H9 (cell line): ENCODE measurements at regions not wholly inside any gene's neighbourhood (a gene's known extent, or its start where the extent isn't known, plus 50 kb on each side); places are given as distances from the start of the nearest gene placed in this dataset.
A peak's percentile ranks its signal among the peaks of the same experiment; 100 is the strongest.
"Not testable (repeated sequence)": the region's sequence is repeated elsewhere in the genome, so short reads cannot be mapped to it uniquely, and the experiment has no call there.

Experiments used
- DNase-seq: peaks from one replicate; pipeline ENCODE4 v3.0.0-alpha.2; 2017
- H2AFZ ChIP-seq: one replicate; pipeline ENCODE4 v1.6.1; 2013; ENCODE audit warnings: mild to moderate bottlenecking, low read length, control low read depth, moderate library complexity
- H2AK5ac ChIP-seq: 2 replicates; pipeline ENCODE4 v1.6.1; 2013; ENCODE audit warnings: low read length, control low read depth, mixed read lengths; ENCODE audit not compliant: insufficient read length
- H2BK120ac ChIP-seq: one replicate; pipeline ENCODE4 v1.6.1; 2013; ENCODE audit warnings: low read depth, mild to moderate bottlenecking, low read length, control low read depth, inconsistent platforms; ENCODE audit not compliant: poor library complexity, severe bottlenecking
- H2BK12ac ChIP-seq: 2 replicates; pipeline ENCODE4 v1.6.1; 2013; ENCODE audit warnings: low read length, control low read depth, mixed read lengths, low read depth; ENCODE audit not compliant: insufficient read length
- H2BK15ac ChIP-seq: 2 replicates; pipeline ENCODE4 v1.6.1; 2013; ENCODE audit warnings: low read depth, low read length, control low read depth
- H2BK20ac ChIP-seq: one replicate; pipeline ENCODE4 v1.6.1; 2013; ENCODE audit warnings: low read depth, mild to moderate bottlenecking, low read length, control low read depth, inconsistent platforms; ENCODE audit not compliant: poor library complexity, severe bottlenecking
- H2BK5ac ChIP-seq: 2 replicates; pipeline ENCODE4 v1.6.1; 2013; ENCODE audit warnings: low read length, control low read depth, mixed read lengths; ENCODE audit not compliant: insufficient read length
- H3K14ac ChIP-seq: 2 replicates; pipeline ENCODE4 v1.6.1; 2013; ENCODE audit warnings: low read length, control low read depth; ENCODE audit not compliant: insufficient read depth
- H3K18ac ChIP-seq: 2 replicates; pipeline ENCODE4 v1.6.1; 2013; ENCODE audit warnings: low read depth, mild to moderate bottlenecking, mixed read lengths, low read length, control low read depth; ENCODE audit not compliant: insufficient read length
- H3K23ac ChIP-seq: 2 replicates; pipeline ENCODE4 v1.6.1; 2013; ENCODE audit warnings: low read length, control low read depth, mixed read lengths, low read depth; ENCODE audit not compliant: insufficient read length
- H3K23me2 ChIP-seq: 2 replicates; pipeline ENCODE4 v1.6.1; 2013; ENCODE audit warnings: low read depth, mild to moderate bottlenecking, mixed read lengths, low read length, control low read depth; ENCODE audit not compliant: insufficient read length, poor library complexity, severe bottlenecking
- H3K27ac ChIP-seq: 2 replicates; pipeline ENCODE4 v1.5.1; 2013; ENCODE audit warnings: low read length, control low read depth, mixed read lengths, low read depth; ENCODE audit not compliant: insufficient read length
- H3K27me3 ChIP-seq: 2 replicates; pipeline ENCODE4 v1.6.1; 2013; ENCODE audit warnings: low read length, control low read depth, inconsistent platforms; ENCODE audit not compliant: insufficient read depth
- H3K4ac ChIP-seq: 2 replicates; pipeline ENCODE4 v1.6.1; 2013; ENCODE audit warnings: low read depth, mild to moderate bottlenecking, control low read depth, inconsistent platforms, low read length, moderate library complexity
- H3K4me1 ChIP-seq: 2 replicates; pipeline ENCODE4 v1.6.1; 2013; ENCODE audit warnings: low read length, control low read depth, inconsistent platforms; ENCODE audit not compliant: insufficient read depth
- H3K4me2 ChIP-seq: 2 replicates; pipeline ENCODE4 v1.6.1; 2013; ENCODE audit warnings: low read length, control low read depth, mixed read lengths; ENCODE audit not compliant: insufficient read length, insufficient read depth
- H3K56ac ChIP-seq: 2 replicates; pipeline ENCODE4 v1.6.1; 2013; ENCODE audit warnings: low read depth, mild to moderate bottlenecking, mixed read lengths, low read length, control low read depth; ENCODE audit not compliant: insufficient read length
- H3K79me1 ChIP-seq: 2 replicates; pipeline ENCODE4 v1.6.1; 2013; ENCODE audit warnings: low read depth, mild to moderate bottlenecking, moderate library complexity, low read length, control low read depth, inconsistent platforms; ENCODE audit not compliant: insufficient read depth, poor library complexity, severe bottlenecking
- H3K79me2 ChIP-seq: 2 replicates; pipeline ENCODE4 v1.6.1; 2013; ENCODE audit warnings: low read length, control low read depth, inconsistent platforms; ENCODE audit not compliant: insufficient read depth
- H3K9ac ChIP-seq: 2 replicates; pipeline ENCODE4 v1.6.1; 2013; ENCODE audit warnings: low read length, control low read depth, mixed read lengths; ENCODE audit not compliant: insufficient read length; ENCODE audit errors: extremely low read depth
- H3K9me3 ChIP-seq: one replicate; pipeline ENCODE4 v1.6.1; 2013; ENCODE audit warnings: low read depth, low read length, inconsistent platforms; ENCODE audit not compliant: control insufficient read depth
- H3T11ph ChIP-seq: one replicate; pipeline ENCODE4 v1.6.1; 2013; ENCODE audit warnings: mild to moderate bottlenecking, low read length, control low read depth, inconsistent platforms
- H4K20me1 ChIP-seq: one replicate; pipeline ENCODE4 v1.6.1; 2013; ENCODE audit not compliant: control insufficient read depth, insufficient read length, insufficient read depth
- H4K5ac ChIP-seq: 2 replicates; pipeline ENCODE4 v1.6.1; 2013; ENCODE audit warnings: low read depth, mild to moderate bottlenecking, mixed read lengths, low read length, control low read depth; ENCODE audit not compliant: insufficient read length
- H4K8ac ChIP-seq: replicated peaks from 2 replicates; pipeline ENCODE4 v1.6.1; 2013; ENCODE audit warnings: low read length, control low read depth, mixed read lengths, low read depth; ENCODE audit not compliant: insufficient read length
- H4K91ac ChIP-seq: 2 replicates; pipeline ENCODE4 v1.6.1; 2013; ENCODE audit warnings: low read depth, mild to moderate bottlenecking, moderate library complexity, mixed read lengths, low read length, control low read depth; ENCODE audit not compliant: insufficient read length
- H3K27ac Mint-ChIP-seq, 3 experiments: 2 replicates in 2 of 3; 3 replicates in 1 of 3; pipeline ENCODE4 v1.8.0; 2020 to 2021; ENCODE audit warnings: mixed read lengths in 3 of 3, mild to moderate bottlenecking in 1 of 3, moderate library complexity in 1 of 3
- H3K27me3 Mint-ChIP-seq: 2 replicates; pipeline ENCODE4 v1.8.0; 2021; ENCODE audit warnings: low read depth, mild to moderate bottlenecking, moderate library complexity, mixed read lengths
- H3K36me3 Mint-ChIP-seq, 3 experiments: 2 replicates in 2 of 3; 3 replicates in 1 of 3; pipeline ENCODE4 v1.8.0; 2020 to 2021; ENCODE audit warnings: low read depth in 3 of 3, mixed read lengths in 3 of 3; ENCODE audit not compliant: insufficient read depth in 1 of 3
- H3K4me1 Mint-ChIP-seq, 2 experiments: 2 replicates each; pipeline ENCODE4 v1.8.0; 2020; ENCODE audit warnings: mixed read lengths in 2 of 2
- H3K4me3 Mint-ChIP-seq, 2 experiments: 2 replicates in 1 of 2; 3 replicates in 1 of 2; pipeline ENCODE4 v1.8.0; 2020 to 2021; ENCODE audit warnings: mild to moderate bottlenecking in 2 of 2, mixed read lengths in 2 of 2, moderate library complexity in 1 of 2
- H3K9me3 Mint-ChIP-seq, 2 experiments: 2 replicates in 1 of 2; 3 replicates in 1 of 2; pipeline ENCODE4 v1.8.0; 2020; ENCODE audit warnings: mild to moderate bottlenecking in 2 of 2, mixed read lengths in 2 of 2, moderate library complexity in 1 of 2
- WGBS: extraction: QIAGEN DNeasy Blood & Tissue Kit; methylation state at CpG from one replicate; pipeline ENCODE4 v1.1.7; 2013; ENCODE audit warnings: missing lambda C conversion rate, low lambda C conversion rate, mixed read lengths; ENCODE audit not compliant: insufficient read length; ENCODE audit errors: extremely low coverage; 5-methylcytosine and 5-hydroxymethylcytosine counted together
- TF ChIP-seq, protein P1 (sequence below): fragments of 200-600 bp; sonication (generic); conservative IDR thresholded peaks from 3 replicates; pipeline ENCODE4 v1.8.0; 2021; ENCODE audit warnings: antibody characterized with exemption, mild to moderate bottlenecking

DNA sequence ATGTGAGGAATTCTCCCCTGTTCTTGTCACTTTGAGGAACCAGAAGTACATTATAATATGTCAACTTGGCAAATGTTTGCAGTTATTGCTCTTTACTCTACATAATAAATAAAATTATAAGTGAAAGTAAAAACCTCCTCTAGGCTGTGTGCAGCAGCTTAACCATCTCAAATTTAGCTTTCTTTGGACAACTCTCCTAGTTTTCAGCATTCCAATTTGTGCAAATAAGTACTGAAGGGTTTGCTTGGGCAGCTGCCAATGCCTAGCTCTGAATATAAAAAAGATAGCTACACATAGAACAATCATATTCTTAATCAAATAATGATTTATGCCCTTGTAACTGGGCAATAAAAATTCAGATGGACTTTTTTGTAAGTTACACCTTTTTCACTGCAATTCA is 82.5 kb downstream of the GASK1B start:
- no peak overlapping the region for H4K91ac ChIP-seq
- no peaks in the 10 kb centered on the region for H3K9me3 ChIP-seq
- no peak overlapping the region for H3K23ac ChIP-seq
- H4K5ac ChIP-seq = no peak overlapping the region
- no peak overlapping the region for H2BK5ac ChIP-seq
- H3T11ph ChIP-seq = no peak overlapping the region
- no peak for DNase-seq
- H3K56ac ChIP-seq = no peak overlapping the region
- TF ChIP-seq, protein P1, sequence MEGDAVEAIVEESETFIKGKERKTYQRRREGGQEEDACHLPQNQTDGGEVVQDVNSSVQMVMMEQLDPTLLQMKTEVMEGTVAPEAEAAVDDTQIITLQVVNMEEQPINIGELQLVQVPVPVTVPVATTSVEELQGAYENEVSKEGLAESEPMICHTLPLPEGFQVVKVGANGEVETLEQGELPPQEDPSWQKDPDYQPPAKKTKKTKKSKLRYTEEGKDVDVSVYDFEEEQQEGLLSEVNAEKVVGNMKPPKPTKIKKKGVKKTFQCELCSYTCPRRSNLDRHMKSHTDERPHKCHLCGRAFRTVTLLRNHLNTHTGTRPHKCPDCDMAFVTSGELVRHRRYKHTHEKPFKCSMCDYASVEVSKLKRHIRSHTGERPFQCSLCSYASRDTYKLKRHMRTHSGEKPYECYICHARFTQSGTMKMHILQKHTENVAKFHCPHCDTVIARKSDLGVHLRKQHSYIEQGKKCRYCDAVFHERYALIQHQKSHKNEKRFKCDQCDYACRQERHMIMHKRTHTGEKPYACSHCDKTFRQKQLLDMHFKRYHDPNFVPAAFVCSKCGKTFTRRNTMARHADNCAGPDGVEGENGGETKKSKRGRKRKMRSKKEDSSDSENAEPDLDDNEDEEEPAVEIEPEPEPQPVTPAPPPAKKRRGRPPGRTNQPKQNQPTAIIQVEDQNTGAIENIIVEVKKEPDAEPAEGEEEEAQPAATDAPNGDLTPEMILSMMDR = no peak
- H3K79me1 ChIP-seq = no peaks in the 10 kb centered on the region
- Mint-ChIP-seq H3K36me3 (no peaks in the 10 kb centered on the region), H3K27me3 (no peaks in the 10 kb centered on the region), H3K4me3 (no peak overlapping the region), H3K27ac (no peak overlapping the region), H3K9me3 (no peaks in the 10 kb centered on the region; a peak in 1 of 5 replicates), H3K4me1 (peaks cover 10 to 13% of the 10 kb centered on the region in 2 experiments)
- H3K27me3 ChIP-seq = no peaks in the 10 kb centered on the region
- no peak overlapping the region for H2BK12ac ChIP-seq
- H2AFZ ChIP-seq = no peak overlapping the region
- no peaks in the 10 kb centered on the region for H3K23me2 ChIP-seq
- no peak overlapping the region for H3K9ac ChIP-seq
- no peak overlapping the region for H3K4ac ChIP-seq
- H2BK120ac ChIP-seq = no peak overlapping the region
- H3K27ac ChIP-seq = no peak overlapping the region
- no peak overlapping the region for H3K18ac ChIP-seq
- no peak overlapping the region for H4K8ac ChIP-seq
- no peak overlapping the region for H2BK15ac ChIP-seq
- no peak overlapping the region for H3K4me2 ChIP-seq
- H3K14ac ChIP-seq = no peak overlapping the region
- no peaks in the 10 kb centered on the region for H3K4me1 ChIP-seq
- H2BK20ac ChIP-seq = no peak overlapping the region
- H3K79me2 ChIP-seq = no peaks in the 10 kb centered on the region
- no peaks in the 10 kb centered on the region for H4K20me1 ChIP-seq
- no peak overlapping the region for H2AK5ac ChIP-seq

DNA sequence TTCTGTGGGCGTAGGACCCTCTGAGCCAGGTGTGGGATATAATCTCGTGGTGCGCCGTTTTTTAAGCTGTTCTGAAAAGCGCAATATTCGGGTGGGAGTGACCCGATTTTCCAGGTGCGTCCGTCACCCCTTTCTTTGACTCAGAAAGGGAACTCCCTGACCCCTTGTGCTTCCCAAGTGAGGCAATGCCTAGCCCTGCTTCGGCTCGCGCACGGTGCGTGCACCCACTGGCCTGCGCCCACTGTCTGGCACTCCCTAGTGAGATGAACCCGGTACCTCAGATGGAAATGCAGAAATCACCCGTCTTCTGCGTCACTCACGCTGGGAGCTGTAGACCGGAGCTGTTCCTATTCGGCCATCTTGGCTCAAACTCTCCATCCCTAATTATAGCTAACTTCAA is 82.9 kb downstream of the GASK1B start:
- H3K27me3 ChIP-seq, H3K4ac ChIP-seq, H3K9ac ChIP-seq, H2BK15ac ChIP-seq, H3K36me3 Mint-ChIP-seq, DNase-seq, H3T11ph ChIP-seq, H3K27me3 Mint-ChIP-seq, H3K27ac ChIP-seq, H3K79me2 ChIP-seq, H2BK20ac ChIP-seq, H3K4me3 Mint-ChIP-seq, H3K9me3 ChIP-seq, H3K14ac ChIP-seq, H3K18ac ChIP-seq, H3K56ac ChIP-seq, H3K4me1 ChIP-seq, H2BK120ac ChIP-seq, H4K8ac ChIP-seq, H2AFZ ChIP-seq, H3K23me2 ChIP-seq, H2BK5ac ChIP-seq, H4K20me1 ChIP-seq, H3K79me1 ChIP-seq, H3K23ac ChIP-seq, H4K91ac ChIP-seq, H3K4me2 ChIP-seq, H2BK12ac ChIP-seq, H4K5ac ChIP-seq, H3K9me3 Mint-ChIP-seq, H2AK5ac ChIP-seq: not testable (repeated sequence)
- WGBS = no CpG with 5 or more reads among the region's 21 CpGs
- Mint-ChIP-seq H3K27ac (peak overlapping the region in 1 of 3 experiments; percentile 77; a peak in 1 of 7 replicates), H3K4me1 (peaks cover 7 to 11% of the 10 kb centered on the region in 2 experiments)
